Right lobe of liver (tissue), 6 donors: ENCODE measurements at regions not wholly inside any gene's neighbourhood (a gene's known extent, or its start where the extent isn't known, plus 50 kb on each side); places are given as distances from the start of the nearest gene placed in this dataset.

Experiments
- ATAC-seq, 4 donors: fragments of 200-7000 bp; cut with Tn5 transposase; one replicate each; pipeline ENCODE4 v1.9.1; 2020; ENCODE audit warnings: mild to moderate bottlenecking in 4 of 4, moderate library complexity in 4 of 4
- DNase-seq, 3 donors: peaks; one replicate each; pipeline ENCODE4 v3.0.0-alpha.2; 2020
- H3K27ac ChIP-seq, 3 donors: fragments of 200-600 bp; one replicate each; pipeline ENCODE4 v1.8.0; 2022
- H3K27me3 ChIP-seq, 2 donors: fragments of 200-600 bp; one replicate each; pipeline ENCODE4 v1.8.0; 2022
- H3K36me3 ChIP-seq, 4 donors: fragments of 200-600 bp; sonication (generic) in 1 of 4; one replicate each; pipeline versions ENCODE4 v1.5.1 to v1.8.0; 2017 to 2022; ENCODE audit warnings: control low read depth in 1 of 4
- H3K4me1 ChIP-seq, 4 donors: fragments of 200-600 bp; sonication (generic) in 1 of 4; one replicate each; pipeline versions ENCODE4 v1.5.1 to v1.8.0; 2017 to 2022; ENCODE audit warnings: control low read depth in 1 of 4
- H3K4me3 ChIP-seq, 3 donors: fragments of 200-600 bp; one replicate each; pipeline ENCODE4 v1.8.0; 2022
- H3K9me3 ChIP-seq, 4 donors: fragments of 200-600 bp; sonication (generic) in 1 of 4; one replicate each; pipeline versions ENCODE4 v1.5.1 to v1.8.0; 2017 to 2022; ENCODE audit warnings: control low read depth in 1 of 4
- POLR2A ChIP-seq: fragments of 450-650 bp; IDR thresholded peaks from one replicate; pipeline ENCODE4 v1.6.1; 2017; ENCODE audit warnings: antibody characterized with exemption, mild to moderate bottlenecking
- WGBS: methylation state at CpG from one replicate; pipeline ENCODE4 v1.1.6; 2018; ENCODE audit warnings: low coverage, low lambda C conversion rate; ENCODE audit not compliant: insufficient coverage; ENCODE audit errors: missing lambda C conversion rate; 5-methylcytosine and 5-hydroxymethylcytosine counted together
- intact Hi-C, 2 donors: fragments of 100-400 bp; cut with DNase I; formaldehyde crosslinking; loops; one replicate each; pipeline versions ENCODE4 v1.11.2 to v1.14.1; 2022
- TF ChIP-seq, protein P1 (sequence below), 4 donors: fragments of 200-600 bp in 3 of 4; fragments of 450-650 bp in 1 of 4; IDR thresholded peaks; one replicate each; pipeline versions ENCODE4 v1.5.1 to v1.8.0; 2016 to 2022; ENCODE audit warnings: antibody characterized with exemption in 4 of 4, mild to moderate bottlenecking in 2 of 4
- donor health status: DM: no; HTN: yes; CAD: no.
- donor health status: DM: no; HTN: no; CAD: no.
- donor health status: DM: no; HTN: no; CAD: no.
- donor health status: DM: no; HTN: yes; CAD: no.
- donor health status: DM: no; HTN: yes; CAD: no.

DNA sequence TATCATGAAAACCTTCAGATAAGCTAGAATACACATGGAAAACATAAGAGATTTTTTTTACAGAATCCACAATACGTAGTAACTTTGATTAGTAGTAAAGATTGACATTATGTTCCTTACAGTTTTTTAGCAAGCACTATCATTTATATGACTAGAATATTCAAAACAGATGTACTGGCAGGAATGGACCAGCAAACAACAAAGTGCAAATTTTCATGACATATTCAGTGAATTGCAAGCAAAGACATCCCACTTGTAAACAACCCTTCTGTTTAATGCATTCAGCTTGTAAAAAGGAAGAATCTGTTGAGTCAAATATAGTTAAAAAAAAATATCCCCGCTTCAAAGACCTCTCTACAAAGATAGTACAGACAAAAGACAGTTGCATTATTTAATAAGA is 403.7 kb upstream of the TRAM1L1 start:
- DNase-seq (no peak), ATAC-seq (no peak)
- TF ChIP-seq POLR2A: no peak
- TF ChIP-seq, protein P1, sequence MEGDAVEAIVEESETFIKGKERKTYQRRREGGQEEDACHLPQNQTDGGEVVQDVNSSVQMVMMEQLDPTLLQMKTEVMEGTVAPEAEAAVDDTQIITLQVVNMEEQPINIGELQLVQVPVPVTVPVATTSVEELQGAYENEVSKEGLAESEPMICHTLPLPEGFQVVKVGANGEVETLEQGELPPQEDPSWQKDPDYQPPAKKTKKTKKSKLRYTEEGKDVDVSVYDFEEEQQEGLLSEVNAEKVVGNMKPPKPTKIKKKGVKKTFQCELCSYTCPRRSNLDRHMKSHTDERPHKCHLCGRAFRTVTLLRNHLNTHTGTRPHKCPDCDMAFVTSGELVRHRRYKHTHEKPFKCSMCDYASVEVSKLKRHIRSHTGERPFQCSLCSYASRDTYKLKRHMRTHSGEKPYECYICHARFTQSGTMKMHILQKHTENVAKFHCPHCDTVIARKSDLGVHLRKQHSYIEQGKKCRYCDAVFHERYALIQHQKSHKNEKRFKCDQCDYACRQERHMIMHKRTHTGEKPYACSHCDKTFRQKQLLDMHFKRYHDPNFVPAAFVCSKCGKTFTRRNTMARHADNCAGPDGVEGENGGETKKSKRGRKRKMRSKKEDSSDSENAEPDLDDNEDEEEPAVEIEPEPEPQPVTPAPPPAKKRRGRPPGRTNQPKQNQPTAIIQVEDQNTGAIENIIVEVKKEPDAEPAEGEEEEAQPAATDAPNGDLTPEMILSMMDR (IDR thresholded peaks at IDR 0.05): no peak
- no peaks in the 10 kb centered on the region for H3K9me3 ChIP-seq
- H3K36me3 ChIP-seq: no peaks in the 10 kb centered on the region
- H3K27ac ChIP-seq: no peak overlapping the region
- intact Hi-C loops: no loop called here
- H3K27me3 ChIP-seq: no peaks in the 10 kb centered on the region
- 68% methylated on average over 2 of the region's 2 CpGs for WGBS
- H3K4me1 ChIP-seq: no peaks in the 10 kb centered on the region
- no peak overlapping the region for H3K4me3 ChIP-seq

DNA sequence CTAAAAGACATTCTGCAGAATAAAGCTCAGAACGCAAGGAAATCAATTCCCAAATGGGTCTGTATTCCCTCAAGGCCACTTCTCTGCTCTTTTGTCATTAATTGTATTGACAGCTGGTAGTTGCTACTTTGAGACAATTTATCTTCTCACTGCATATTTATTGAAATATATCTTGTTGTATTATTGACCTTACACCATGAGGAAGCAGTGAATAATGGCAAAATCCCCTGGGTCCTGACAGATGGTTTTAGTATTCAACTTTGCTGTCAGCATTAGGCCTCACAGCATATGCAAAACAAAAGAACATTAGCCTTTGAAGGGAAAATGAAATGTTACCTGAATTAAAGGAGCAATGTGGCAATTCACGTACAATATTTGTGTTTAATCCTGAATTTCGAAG is 406.1 kb upstream of the TRAM1L1 start:
- Histone ChIP-seq H3K9me3 (no peaks in the 10 kb centered on the region), H3K4me3 (no peak overlapping the region), H3K36me3 (no peaks in the 10 kb centered on the region), H3K4me1 (no peaks in the 10 kb centered on the region), H3K27ac (no peak overlapping the region), H3K27me3 (no peaks in the 10 kb centered on the region)
- intact Hi-C loops: no loop called here
- no peak for ATAC-seq
- no peak for DNase-seq
- no peak for TF ChIP-seq POLR2A
- TF ChIP-seq, protein P1 (IDR thresholded peaks at IDR 0.05): no peak
- WGBS: 66% methylated on average over 3 of the region's 3 CpGs

DNA sequence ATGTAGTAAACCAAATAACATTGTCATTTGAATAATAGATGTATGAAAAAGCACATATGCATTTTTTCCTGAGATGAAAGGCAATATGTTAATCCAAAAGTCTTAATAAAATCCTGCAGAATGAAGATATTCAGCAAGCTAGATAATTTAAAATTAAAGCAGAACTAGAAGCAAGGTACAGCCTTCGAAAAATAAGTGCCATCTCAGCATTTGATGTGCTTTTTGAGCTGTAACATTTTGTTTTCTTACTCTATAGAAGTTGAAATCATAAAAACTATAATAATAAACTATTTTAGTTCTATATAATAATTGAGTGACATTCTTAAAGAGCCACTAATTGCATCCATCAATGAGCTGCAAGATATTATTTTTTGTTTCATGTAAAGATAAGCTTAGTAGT is 410.4 kb upstream of the TRAM1L1 start:
- Histone ChIP-seq H3K27me3 (no peaks in the 10 kb centered on the region), H3K4me3 (no peak overlapping the region), H3K36me3 (no peaks in the 10 kb centered on the region), H3K9me3 (no peaks in the 10 kb centered on the region), H3K4me1 (no peaks in the 10 kb centered on the region), H3K27ac (no peak overlapping the region)
- ATAC-seq (no peak), DNase-seq (no peak)
- 53% methylated on average over 1 of the region's 1 CpG for WGBS
- intact Hi-C loops: no loop called here
- TF ChIP-seq, protein P1 (IDR thresholded peaks at IDR 0.05): no peak
- no peak for TF ChIP-seq POLR2A

DNA sequence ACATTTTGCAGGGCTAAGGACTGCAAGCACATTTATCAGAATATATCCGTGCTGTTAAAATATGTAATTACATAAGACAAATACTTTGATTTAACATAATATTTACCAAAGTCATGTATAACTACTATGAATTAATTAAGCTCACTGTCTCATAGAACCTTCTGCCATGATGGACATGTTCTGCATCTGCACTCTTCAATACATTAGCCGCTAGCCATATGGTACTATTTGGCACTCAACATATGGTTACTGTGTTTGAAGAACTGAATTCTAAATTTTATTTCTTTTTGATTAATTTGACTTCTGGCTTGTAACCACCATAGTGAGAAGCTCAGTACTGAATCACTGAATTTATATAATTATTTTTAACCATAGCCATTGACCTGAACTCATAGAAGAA is 427.0 kb upstream of the TRAM1L1 start:
- intact Hi-C loops: no loop called here
- WGBS: 82% methylated on average over 2 of the region's 2 CpGs
- no peaks in the 10 kb centered on the region for H3K27me3 ChIP-seq
- no peaks in the 10 kb centered on the region for H3K36me3 ChIP-seq
- no peak overlapping the region for H3K27ac ChIP-seq
- H3K4me3 ChIP-seq: no peak overlapping the region
- no peaks in the 10 kb centered on the region for H3K4me1 ChIP-seq
- ATAC-seq (no peak), DNase-seq (no peak)
- TF ChIP-seq POLR2A: no peak
- TF ChIP-seq, protein P1 (IDR thresholded peaks at IDR 0.05): no peak
- no peaks in the 10 kb centered on the region for H3K9me3 ChIP-seq
